Cerebellar cortex (tissue), 1 donor: ENCODE measurements at regions not wholly inside any gene's neighbourhood (a gene's known extent, or its start where the extent isn't known, plus 50 kb on each side); places are given as distances from the start of the nearest gene placed in this dataset.

Experiments used
- DNase-seq: peaks from one replicate; pipeline ENCODE4 v3.0.0-alpha.2; 2015; ENCODE audit warnings: low spot score

DNA sequence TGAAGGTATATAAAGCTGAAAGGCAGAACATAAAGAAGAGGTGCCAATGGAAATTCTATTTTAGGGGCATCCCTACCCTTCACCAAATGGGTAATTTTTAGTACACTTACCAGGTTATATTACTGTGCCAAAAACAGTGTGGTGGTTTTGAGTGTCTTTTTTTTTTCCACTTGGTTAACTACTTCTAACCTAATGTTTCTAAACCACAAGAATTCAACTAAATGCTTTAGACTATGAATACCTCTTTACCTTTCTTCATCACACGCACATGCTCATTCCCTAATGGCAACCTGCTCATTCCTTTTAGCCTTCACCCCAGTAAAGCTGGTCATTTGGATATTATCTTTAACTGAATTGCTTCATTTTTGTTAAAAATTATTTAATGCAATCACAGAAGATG is 215.6 kb downstream of the PIK3R1 start:
- DNase-seq, result no peak

DNA sequence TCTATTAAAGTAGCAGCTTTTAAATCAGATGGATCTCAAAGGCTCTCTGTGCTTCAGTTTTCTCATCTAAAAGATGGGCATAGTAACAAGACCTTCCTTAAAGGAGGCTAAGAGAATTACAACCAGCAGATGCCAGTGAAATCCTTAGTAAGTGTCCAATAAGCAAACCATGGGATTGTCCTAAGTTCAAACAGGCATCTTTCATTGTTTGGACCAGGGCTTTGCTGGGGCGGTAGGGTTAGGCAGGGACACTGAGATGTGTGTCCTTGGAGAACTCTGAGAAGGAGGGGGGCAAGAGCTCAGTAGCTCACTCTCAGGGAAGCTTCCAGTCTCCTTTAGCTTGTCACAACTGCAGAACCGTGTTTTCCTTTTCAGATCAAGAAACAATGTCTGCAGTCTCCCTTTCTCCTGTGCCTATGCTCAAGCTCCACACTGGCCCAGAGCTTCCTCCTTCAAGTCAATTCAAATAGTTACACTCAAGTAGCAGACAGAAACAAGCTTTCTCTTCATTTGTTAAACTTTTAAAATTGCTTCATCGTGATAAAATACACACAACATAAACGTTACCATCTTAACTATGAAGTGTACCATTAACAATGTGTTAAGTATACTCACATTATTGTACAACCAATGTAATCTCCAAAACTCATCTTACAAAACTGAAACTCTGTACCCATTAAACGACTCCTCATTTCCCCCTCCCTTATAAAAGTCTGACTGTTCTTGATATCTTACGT is 216.2 kb downstream of the PIK3R1 start:
- DNase-seq, result no peak

DNA sequence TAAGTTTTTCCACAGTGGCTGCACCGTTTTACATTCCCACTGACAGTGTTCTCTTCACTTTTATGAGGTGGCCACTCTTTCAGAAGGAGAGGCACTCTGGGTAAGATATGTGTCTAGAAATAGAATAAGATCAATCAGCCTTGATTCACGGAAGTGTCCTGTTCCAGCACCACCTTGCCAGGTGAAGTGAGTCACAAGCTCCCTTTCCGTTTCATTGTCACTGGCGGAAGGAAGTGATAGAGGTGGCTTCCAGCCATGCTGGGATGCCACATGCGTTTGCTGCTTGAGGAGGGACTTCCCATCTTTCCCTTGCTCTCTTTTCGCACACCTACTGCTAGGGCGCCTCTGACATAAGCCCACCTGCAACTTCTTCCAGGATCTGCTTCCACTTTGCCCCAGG is 217.1 kb downstream of the PIK3R1 start:
- DNase-seq, result no peak

DNA sequence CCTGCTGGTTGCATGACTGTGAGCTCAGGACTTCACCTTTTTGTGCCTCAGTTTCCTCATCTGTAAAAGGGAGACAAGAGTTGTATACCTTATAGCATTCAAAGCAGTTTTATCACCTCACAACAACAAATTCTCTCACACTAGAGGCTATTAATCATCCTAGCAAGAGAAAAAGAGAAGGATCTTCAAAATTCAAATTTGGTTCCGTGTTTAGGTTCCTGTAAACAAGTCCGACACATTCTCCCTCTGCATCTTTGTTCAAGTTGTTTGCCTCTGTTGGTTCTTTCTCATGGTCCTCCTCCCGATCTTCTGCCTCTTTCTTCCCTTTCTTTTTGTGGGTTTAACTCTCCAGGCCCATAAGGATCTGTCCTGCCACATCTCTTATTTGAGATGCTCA is 218.0 kb downstream of the PIK3R1 start:
- DNase-seq, result no peak

DNA sequence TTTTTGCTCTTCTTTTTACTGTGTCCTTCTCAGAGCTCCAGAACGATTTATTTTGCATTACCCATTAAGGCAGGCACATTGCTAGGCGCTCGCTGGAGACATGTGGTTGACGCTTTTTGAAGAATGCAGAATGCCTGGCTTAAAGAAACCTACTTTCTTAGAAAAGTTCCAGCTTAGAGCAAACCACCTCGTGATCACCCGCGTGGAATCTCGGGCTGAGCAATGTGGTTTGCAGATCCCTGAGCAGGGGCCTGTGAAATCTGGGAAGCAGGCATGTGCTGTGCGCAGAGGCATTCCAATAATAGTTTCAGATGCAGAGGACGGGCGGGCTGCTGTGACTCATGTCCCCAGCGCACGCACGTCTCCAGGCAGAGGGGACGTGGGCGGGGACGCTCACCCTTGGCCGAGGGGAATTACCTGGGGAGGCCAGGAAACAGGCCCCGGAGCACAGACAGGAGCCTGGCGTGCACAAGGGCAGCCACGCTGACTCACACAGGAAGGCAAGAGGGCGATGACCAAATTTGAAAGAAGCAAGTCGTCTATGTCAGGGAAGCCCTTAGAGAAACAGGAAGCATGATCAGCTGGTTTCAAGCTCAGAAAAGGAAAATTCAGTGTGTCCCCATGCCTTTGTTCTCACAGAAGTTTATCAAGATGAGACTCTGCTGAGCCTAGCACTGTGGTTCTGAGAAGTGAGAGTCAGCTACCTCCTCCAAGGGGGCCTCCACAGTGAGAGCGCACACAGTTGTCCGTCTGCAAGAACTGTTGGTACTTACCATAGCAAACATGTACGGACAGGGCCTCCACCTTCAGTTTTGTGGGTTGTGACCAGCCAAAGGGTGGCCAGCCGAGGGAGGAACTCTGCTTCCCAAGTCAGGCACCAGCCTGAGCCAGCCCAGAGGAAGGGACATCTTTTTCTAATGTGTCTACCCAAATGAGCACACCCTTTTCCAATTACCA is 218.6 kb downstream of the PIK3R1 start:
- DNase-seq, result peak; percentile 4

DNA sequence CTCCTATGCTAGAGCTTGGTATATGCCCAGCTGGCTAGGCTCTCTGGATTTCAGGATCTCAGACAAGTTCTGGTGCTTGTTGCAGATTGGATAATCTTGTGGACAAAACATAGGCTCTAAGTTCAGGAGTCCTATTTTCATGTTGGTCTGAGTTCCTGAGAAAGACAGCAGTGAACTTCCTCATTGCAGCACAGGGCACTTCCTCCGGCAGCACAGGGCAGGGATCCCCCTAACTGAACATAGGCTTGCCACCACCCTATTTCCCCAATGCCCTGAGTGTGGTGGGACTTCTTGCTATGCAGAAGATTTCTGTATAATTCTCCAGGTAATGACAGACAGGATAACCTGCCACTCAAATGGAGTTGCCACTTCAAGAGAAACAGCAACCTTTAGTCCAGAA is 220.1 kb downstream of the PIK3R1 start:
- DNase-seq, result no peak

DNA sequence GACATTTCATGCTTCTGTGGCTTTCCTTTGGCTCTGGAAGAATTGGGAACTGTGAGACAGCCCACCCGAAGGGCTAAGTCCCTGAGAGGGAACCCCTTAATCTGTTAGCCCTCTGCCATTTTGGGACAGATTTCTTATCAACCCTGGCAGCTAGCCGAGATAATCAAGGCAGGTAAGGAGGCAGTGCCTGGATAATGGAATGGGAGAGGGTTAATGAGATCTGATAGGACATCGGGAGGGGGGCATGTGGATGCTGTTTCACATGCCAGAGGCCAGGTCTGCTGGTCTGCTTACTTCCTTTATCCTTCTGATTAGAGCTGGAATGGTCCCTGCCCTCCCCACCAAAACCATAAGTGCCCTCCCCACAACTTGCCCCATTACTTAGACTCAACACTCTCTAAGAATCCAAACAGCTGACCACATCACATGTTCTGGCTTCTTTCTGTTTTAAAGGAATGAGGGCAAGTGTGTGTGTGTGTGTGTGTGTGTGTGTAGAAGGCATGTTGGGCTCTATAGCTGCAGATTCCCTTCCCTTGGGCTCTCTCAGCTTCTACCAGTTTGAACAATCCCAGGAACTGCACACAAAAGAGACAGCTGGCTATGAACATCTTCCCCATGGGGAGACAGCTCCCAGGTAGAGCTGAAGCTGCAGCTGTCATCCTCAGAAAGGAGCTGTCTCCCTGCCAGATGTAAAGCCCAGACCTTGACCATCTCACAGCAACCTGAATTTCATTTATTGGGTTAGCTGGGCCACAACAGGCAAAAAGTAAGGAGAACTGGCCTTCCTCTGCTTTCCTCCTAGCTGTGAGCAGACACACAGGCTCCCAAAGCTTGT is 221.3 kb downstream of the PIK3R1 start:
- DNase-seq, result no peak

DNA sequence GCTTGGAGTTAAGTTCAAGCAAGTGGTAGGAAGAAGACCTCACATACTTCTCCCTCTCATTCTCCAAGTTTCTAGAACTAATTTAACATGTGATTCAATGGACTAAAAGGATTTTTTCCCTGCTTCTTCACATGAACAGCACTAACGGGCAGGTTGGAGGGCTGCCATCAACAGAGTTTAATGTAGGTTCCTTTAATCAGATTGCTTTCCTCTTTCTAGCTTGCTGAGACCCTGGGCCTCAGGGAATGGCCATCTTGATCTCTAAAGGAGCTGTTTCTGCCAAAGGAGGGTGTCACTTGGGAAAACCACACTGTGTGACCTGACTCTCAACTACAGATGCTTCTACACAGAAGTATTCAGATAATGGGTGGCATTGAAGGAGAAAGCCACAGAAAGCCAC is 223.3 kb downstream of the PIK3R1 start:
- DNase-seq, result no peak

DNA sequence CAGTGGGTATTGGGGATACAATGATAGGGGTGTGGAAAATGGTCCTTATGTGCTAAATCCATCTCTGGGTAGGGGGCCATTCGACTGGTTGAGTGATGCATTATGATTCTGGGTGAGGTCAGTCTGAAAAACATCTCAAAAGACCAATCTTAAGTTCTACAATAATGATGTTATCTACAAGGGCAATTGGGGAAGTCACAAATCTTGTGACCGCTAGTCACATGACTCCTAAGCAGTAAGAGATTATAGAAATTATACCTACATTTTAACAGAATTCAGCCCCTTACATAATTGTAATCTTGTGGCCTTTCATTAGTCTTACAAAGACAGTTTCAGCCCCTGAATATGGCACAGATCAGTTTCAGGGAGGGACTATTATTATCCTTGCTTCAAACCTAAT is 224.7 kb downstream of the PIK3R1 start:
- DNase-seq, result no peak

DNA sequence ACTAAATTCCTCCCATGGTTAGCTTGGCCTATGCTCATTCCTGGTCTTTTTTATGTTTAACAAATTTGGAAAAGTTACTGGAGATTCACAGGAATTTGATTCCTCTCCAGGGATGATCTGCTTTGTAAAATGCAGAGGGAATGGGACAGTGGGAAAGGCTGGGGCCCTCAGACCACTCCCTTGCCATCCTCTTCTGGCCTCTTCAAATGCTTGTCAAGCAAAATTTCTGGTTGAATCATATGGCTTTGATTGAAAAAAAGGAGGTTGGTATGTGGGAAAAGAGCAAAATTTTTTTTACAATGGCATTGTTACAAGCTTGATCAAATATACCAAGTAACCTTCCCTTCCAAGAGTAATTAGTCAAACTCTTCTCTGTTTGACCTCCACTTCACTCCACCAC is 225.1 kb downstream of the PIK3R1 start:
- DNase-seq, result no peak

DNA sequence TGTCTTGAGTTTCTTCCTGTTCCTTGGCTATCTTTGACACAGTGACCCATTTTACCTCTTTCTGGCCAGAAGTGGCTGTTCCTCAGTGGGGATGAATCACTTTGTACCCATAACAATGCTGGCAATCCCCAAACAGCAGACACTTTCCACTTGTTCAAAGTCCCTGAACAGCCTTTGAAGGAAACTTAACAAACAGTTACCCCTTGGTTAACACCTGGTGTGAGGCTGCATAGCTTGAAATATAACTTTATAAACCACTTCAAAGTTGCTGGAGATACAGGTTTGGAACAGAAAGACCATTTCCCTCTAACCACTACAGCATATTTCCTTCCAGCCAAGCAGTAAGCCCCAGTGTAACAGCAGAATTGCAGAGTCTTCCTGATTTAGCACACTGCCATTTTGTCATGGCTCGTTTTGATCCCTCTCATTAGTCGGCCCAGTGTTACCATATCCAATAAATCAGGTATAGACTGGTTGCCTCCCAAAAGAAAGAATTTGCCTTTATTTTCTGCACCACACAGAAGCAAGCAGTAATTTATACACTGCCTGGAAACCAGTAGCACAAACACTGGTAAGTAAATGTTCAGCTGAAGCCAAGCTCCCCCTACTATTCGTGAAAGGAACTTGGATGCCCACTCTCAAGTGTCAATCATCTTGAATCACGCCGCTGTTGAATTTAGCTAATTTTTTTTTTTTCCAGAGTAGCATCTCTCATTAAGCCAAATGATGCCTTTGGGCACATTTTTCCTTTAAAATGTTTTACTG is 225.9 kb downstream of the PIK3R1 start:
- no peak for DNase-seq

DNA sequence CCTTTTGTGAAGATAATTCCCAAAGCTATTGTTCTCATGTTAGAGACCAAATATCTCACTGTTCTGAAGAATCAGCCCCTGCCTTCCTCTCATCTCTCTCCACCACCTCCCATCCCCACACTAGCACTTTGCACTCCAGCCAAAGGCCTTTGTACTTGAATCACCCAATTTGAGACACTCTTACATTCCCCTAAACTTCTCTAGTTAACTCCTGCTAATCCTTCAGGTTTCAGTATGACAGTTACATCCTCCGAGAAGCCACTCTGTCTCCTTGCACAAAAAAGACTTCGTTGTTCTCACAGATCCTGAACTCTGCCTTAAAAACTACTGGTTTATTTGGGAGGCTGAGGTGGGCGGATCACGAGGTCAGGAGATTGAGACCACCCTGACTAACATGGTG is 227.5 kb downstream of the PIK3R1 start:
- DNase-seq, result no peak

DNA sequence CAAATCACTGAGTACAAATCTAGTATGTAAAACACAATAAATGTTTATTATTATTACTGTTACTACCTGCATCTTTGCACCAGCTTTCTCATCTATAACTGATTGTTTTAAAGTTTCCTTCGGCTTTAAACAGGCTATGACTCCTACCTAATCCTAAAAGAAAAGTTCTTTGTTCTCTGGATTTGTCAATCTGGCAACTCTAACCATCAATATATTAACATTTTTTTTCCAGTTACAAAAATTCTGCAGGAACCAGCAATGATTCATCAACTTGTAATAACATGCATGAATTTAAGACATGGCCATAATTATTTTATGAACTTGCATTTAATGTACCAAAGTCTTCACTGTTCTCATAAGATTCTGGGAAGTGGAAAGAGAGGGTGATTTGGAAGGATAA is 228.5 kb downstream of the PIK3R1 start:
- no peak for DNase-seq

DNA sequence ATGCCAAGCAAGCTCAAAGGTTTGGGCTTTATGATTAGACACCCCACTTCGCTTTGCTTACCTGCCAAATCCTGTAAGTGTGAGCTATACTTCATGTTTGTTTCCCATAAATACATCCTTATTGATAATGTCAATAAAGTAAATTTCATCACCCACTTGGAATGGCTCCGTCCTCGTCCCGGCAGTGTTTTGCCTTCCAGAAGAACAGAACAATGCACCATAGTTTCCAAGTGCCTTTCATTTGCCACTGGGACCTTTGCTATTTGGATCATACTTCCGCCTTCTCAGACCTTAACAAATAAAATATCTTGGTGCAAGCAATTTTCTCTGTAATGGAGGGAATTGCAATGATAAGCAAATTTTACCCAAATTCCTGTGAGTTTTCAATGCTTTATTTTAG is 229.3 kb downstream of the PIK3R1 start:
- DNase-seq, result no peak

DNA sequence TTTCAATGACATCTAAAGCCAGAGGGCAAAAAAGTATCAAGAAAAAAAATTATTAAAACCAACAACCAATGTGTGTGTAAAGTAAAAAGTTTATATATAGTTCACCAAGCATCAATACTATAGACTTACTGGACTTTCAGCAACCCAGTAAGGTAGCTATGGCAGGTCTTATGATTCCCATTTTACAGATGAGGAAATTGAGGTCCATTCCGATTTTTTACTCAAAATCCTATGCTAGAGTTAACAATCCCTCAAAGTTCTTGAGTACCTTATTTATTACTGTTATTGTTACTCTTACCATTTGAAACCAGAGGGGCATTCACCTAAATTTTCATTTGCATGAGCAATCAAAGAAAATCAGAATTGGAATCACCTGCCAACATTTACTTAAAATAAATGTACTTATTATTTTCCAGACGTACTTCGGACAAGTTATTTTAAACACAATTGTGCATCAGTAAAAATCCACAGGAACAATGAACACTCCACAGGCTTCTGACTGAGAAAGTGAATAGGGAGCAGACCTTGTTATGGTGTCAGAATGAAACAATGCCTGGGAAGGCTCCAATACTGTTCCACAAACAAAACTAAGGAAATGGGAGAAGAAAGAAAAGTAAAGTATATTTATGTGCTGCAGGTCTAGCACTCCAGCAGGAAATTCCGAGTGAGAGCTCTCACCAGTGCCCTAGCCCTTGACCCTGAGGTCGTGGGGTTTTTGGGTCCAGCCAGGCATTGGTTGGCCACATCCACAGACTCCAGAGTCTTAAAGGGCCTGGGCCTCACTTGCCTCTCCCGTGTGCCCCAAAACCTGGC is 229.9 kb downstream of the PIK3R1 start:
- DNase-seq, result no peak

DNA sequence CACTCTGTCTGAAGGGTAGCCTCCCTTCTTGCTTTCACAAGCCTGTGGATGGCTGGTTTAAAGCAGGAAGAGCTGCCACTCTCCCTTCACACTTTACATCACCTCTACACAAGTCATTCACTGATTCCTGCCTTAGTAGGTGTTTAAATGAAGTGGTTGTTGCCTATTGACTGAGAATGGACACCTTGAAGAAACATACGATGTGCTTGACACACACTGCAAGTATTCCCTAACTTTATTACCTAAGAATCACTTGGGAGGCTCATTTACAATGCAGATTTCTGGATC is 230.5 kb downstream of the PIK3R1 start:
- no peak for DNase-seq

DNA sequence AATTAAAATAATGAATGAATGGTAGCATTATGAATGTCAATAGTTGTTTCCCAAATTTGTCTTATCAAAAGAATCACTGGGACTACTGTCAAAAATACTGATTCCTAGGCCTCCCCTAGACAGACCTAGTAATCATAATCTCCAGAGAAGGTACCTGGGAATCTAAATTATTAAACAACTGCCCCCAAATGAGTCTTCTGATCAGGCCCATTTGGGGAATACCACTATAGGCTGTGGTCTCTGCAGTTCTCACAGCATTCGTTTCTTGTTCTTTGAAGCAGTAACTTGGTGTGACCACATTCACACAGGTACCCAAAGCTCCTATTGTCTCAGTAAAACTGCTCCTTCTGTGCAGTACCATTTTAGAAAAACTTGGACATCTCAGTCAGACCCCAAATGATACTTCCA is 230.9 kb downstream of the PIK3R1 start:
- no peak for DNase-seq

DNA sequence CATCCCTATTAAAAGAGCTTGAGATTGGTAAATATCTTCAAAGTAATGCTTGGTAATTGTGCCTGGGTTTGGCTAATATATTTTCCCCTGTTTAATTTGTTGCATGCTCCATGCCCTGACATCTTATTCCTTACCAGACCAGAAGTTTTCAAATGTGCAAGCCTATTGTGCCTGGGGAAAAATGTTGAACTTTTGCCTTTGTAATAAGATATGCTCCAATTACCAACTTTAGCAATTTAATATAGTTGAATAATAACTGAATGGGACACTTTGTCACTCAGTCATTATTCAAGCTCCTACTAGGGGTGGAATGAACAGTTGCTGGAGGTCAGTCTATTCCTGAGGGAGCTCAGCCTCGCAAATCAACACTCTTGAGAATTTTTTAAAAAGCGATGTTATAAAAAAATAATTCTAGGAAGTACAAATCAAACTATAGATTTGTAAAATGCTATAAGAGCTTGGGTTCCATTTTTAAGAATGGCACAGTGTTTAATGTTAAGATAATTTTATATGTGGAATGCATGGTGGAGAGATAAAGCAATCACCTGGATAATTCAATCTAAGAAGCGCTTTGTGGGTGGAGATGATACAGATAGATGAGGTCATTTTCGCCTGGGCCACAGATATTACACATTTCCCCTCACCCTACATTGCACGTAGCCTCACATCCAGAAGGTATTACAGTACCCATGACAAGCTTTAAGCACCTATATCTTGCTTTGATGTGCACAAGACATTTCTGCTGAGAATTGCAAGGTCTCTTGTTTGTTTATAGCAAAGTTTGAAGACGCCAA is 231.8 kb downstream of the PIK3R1 start:
- DNase-seq, result no peak

DNA sequence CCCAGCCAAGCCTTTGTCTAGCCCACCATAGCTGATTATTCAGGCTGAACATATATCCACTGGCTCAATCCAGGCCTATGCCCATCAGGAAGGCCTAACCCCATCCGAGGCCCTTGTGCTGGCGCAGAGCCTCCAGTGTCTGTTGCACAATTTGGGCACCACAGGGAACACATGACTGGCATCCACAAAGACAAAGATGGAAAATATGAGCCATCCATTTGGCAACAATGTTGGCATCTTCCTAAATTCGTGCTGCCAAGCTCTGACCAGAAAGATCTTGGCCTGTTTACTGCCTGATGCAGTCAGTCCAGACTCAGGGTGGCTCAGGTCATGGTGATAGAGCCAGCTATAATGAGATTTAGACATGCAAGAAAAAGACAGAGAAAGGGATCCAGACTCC is 233.8 kb downstream of the PIK3R1 start:
- peak; percentile 79 for DNase-seq

DNA sequence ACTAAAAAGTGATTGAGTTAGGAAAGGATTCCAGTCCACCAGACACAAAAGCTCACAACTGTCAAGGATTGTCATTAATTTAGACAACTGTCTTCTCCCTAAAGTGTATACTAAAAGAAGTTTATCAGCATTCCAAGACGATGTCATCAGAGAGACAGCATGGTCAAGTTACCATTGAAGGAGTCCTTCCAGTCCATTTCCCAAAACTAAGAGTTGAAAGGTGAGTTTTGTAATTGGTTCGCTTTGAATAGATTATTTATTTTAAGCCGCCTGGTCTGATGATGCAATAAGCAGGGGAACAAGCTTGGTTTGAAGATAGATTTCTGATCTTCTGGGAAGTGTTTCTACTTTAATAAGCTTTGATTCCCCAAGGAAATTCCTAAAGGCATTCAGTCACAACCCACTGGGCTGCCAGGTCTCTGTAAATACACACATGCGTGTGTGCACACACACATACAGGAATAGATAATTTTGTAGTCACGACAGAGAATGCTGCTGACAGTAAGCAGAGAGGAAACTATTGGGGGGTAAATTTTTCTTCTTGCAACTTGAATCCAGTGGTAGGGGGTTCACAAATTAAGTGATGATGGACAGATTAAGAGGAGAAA is 234.8 kb downstream of the PIK3R1 start:
- no peak for DNase-seq
